HG02852 (cell line): ENCODE measurements at regions not wholly inside any gene's neighbourhood (a gene's known extent, or its start where the extent isn't known, plus 50 kb on each side); places are given as distances from the start of the nearest gene placed in this dataset.
"Not testable (repeated sequence)": the region's sequence is repeated elsewhere in the genome, so short reads cannot be mapped to it uniquely, and the experiment has no call there.

Source experiments
- ATAC-seq: cut with Tn5 transposase; IDR thresholded peaks from one replicate; pipeline ENCODE4 v1.9.1; 2021; ENCODE audit warnings: mild to moderate bottlenecking, moderate library complexity; ENCODE audit not compliant: unreplicated experiment

- no peak for ATAC-seq
These were observed 119.0 kb upstream of the ALKAL2 start for GRCh38 chr2:406876-407275.

- ATAC-seq: no peak
These were observed 118.3 kb upstream of the ALKAL2 start for GRCh38 chr2:406231-406630.

DNA sequence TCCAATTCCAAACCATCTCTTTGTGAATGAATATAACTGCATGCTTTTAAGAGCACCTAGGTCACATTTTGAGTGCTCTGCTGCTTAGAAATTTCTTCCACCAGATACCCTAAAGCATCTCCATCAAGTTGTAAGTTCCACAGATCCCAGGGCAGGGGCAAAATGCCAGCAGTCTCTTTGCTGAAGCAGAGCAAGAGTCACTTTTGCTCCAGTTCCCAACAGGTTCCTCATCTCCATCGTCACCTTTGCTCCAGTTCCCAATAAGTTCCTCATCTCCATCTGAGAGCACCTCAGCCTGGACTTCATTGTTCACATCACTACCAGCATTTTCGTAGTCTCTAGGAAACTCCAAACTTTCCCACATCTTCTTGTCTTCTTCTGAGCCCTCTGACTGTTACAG, 116.7 kb upstream of the ALKAL2 start:
- no peak for ATAC-seq

DNA sequence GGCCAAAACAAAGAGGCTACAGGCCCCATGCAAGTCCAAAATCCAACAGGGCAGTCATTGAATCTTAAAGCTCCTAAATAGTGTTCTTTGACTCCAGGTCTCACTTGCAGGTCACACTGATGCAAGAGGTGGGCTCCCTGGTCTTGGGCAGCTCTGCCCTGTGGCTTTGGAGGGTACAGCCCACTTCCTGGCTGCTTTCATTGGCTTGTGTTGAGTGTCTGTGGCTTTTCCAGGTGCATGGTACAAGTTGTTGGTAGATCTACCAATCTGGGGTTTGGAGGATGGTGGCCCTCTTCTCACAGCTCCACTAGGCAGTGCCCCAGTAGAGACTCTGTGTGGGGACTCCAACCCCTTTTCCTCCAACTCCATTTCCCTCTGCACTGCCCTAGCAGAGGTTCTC, 115.8 kb upstream of the ALKAL2 start:
- no peak for ATAC-seq

- no peak for ATAC-seq
These were observed 114.8 kb upstream of the ALKAL2 start for GRCh38 chr2:402721-403120.

DNA sequence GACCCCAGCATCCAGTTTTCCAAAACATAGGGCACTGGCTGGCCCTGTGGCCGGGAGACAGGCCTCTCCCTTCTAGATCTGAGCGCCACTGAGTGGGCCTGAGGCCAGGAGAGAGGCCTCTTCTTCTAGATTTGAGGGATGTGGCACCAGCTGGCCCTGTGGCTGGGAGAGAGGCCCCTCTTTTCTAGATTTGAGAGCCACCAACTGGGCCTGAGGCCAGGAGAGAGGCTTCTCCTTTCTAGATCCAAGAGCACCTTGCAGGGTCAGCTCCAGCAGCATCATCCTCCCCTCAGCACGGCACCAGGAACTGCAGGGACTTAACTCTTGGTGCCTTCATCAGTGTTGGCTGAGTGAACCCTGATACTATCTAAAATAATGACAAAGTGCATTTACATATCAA, 114.3 kb upstream of the ALKAL2 start:
- ATAC-seq: no peak

GRCh38 chr2:401019-401679, 113.3 kb upstream of the ALKAL2 start:
- ATAC-seq: no peak

GRCh38 chr2:397926-398325, 110.0 kb upstream of the ALKAL2 start:
- ATAC-seq: no peak

DNA sequence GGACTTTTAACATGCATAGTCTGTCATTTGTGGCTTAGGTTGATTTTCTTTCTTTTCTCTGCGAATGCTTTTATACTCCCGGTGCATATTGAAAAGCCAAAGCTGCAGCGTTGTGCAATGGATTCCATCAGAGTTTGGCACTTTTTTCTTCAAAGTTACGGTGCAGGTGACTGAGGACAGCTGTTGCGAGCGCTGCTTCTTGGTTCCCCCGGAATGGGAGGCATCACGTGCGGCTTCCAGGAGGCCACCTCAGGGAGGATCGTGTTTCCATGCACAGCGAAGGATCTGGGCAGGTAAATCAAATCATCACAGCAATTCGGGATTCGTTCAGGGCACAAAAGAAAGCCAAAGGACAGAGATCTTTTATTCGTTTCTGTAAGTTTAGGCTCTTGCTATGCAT, 109.6 kb upstream of the ALKAL2 start:
- no peak for ATAC-seq

DNA sequence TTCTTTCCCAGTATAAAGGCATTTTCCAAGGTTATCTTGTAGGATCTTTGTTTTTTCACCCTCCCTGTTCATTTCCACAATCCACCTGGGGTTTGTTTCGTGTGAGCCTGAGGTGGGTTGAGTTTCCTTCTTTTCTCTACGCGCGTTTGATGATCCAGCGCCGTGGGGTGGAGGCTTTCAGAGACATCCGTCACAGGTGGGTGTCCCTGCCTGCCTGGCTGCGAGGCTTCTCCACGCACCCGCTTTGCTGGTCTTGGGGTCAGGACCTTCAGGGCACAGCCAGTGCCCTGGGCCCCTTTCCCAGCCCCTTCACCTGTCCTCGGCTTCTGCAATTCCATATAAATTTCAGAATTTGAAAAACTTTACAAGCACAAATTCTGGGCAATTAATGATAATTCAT, 109.0 kb upstream of the ALKAL2 start:
- ATAC-seq: no peak

GRCh38 chr2:395886-396285, 108.0 kb upstream of the ALKAL2 start:
- no peak for ATAC-seq

DNA sequence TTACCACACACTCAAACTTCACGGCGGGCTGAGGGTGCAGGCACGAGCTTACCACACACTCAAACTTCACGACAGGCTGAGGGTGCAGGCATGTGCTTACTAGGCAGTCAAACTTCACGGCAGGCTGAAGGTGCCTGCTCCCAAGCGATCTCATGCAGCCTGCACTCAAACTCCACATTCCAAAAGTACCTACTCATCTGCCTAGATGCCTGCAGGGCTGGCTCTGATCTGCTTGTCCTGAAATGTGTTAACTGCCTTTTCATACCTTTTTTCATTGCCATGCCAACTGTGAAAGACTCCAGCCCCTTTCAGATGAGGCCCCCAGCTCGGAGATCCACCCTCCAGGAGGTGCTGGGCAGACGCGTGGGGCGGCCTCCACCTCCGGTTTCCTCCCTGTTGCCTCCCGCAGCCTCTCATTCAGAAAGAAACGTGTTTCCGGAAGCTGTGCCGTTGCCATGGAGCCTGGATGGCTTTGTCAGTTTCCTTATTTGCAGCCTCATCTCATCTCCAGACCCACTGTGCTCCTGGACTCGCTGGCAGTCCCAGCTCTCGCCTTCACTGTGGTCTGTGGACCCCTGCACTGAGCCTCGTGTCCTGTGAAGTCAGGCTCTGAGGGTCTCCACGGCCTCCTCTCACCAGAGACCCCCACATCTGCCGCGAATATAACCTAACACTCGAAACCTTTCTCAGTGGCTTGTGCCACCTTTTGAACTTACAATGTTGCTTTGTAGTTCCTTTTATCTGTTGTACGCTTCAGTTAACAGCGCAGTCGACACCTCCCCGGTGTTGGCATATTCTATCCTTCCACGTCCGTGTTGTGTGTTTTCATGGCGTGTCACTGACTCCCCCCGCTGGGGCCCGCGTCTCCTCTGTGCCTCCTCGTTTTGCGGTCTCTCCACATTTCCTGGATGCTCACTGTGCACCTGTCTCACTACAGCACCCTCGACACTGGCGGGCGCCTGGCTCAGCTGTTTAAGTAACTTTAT, 106.1 kb upstream of the ALKAL2 start:
- ATAC-seq: no peak

DNA sequence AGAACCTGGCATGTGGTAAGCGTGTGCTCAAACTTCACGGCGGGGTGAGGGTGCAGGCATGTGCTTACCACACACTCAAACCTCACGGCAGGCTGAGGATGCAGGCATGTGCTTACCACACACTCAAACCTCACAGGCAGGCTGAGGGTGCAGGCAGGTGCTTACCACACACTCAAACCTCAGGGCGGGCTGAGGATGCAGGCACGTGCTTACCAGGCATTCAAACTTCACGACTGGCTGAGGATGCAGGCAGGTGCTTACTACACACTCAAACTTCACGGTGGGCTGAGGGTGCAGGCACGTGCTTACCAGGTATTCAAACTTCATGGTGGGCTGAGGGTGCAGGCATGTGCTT, 105.0 kb upstream of the ALKAL2 start:
- ATAC-seq: no peak

- no peak for ATAC-seq
These were observed 104.5 kb upstream of the ALKAL2 start for GRCh38 chr2:392181-392925.

GRCh38 chr2:391696-392095, 103.8 kb upstream of the ALKAL2 start:
- ATAC-seq: no peak

GRCh38 chr2:390959-391358, 103.1 kb upstream of the ALKAL2 start:
- no peak for ATAC-seq

DNA sequence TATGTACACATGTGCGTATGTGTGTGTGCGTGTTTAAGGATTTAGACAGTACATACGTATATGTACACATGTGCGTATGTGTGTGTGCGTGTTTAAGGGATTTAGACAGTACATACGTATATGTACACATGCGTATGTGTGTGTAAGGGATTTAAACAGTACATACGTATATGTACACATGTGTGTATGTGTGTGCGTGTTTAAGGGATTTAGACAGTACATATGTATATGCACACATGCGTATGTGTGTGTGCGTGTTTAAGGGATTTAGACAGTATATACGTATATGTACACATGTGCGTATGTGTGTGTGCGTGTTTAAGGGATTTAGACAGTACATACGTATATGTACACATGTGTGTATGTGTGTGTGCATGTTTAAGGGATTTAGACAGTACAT, 102.1 kb upstream of the ALKAL2 start:
- ATAC-seq: not testable (repeated sequence)

DNA sequence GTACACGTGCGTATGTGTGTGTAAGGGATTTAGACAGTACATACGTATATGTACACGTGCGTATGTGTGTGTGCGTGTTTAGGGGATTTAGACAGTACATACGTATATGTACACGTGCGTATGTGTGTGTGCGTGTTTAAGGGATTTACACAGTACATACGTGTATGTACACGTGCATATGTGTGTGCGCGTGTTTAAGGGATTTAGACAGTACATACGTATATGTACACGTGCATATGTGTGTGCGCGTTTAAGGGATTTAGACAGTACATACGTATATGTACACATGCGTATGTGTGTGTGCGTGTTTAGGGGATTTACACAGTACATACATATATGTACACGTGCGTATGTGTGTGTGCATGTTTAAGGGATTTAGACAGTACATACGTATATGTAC, 100.9 kb upstream of the ALKAL2 start:
- not testable (repeated sequence) for ATAC-seq

GRCh38 chr2:387980-388421, 100.1 kb upstream of the ALKAL2 start:
- ATAC-seq: no peak

DNA sequence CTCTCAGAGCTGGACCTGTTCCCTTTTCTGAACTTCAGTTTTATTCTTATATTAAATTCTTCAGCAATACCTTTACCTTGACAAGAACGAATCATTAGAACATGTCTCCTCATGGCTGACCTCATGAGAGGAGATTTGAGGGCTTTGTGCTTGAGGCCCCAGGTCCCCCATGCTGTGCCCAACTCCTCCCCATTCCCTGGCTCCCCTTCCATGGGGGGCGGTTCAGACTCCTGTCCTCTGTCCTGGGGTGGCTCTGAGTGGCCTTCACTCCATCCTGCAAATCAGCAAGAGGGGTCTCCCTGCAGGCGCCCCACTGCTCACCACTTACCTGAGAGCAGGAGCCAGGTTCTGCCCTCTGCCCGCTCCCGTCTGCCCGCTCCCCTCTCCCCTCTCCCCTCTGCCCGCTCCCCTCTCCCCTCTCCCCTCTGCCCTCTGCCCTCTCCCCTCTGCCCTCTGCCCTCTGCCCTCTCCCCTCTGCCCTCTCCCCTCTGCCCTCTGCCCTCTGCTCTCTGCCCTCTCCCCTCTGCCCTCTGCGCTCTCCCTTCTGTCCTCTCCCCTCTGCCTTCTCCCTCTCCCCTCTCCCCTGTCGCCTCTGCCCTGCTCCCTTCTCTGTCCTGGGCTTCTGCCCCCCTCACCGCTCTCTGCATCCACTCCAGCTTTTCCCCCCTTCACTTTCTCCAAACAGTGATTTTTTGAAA, 98.7 kb upstream of the ALKAL2 start:
- ATAC-seq: no peak

GRCh38 chr2:385785-386184, 97.9 kb upstream of the ALKAL2 start:
- ATAC-seq: no peak
